Fibroblast of pulmonary artery (primary cell): ENCODE measurements at regions not wholly inside any gene's neighbourhood (a gene's known extent, or its start where the extent isn't known, plus 50 kb on each side); places are given as distances from the start of the nearest gene placed in this dataset.

Experiments
- DNase-seq: peaks from one replicate; pipeline ENCODE4 v3.0.0-alpha.2; 2010; ENCODE audit warnings: low read depth
- H3K4me3 ChIP-seq: replicated peaks from 2 replicates; pipeline ENCODE4 v1.5.1; 2011; ENCODE audit warnings: low read depth, mild to moderate bottlenecking, control low read depth, low read length, moderate library complexity
- CTCF ChIP-seq: IDR thresholded peaks from 2 replicates; pipeline ENCODE4 v1.5.1; 2011; ENCODE audit warnings: mild to moderate bottlenecking, control low read depth, low read length, inconsistent platforms; ENCODE audit errors: missing control alignments

DNA sequence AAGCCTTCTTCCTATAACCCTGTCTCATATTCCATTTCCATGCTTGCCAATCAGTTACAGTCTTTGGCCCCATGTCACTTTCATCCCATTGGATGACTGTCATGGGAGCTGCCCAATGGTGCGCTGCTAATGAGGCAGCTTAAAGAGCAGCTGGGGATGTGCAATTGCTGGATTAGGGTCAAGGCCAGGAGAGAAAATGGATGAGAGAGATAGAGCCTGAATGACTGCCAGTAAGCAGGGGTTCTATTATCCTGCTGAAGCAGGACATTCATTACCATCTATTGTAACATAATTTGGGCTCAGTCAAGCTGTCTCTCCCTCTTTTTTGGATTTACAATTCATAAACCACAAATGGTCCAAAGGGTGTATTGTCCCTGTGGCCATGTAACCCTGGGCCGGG is 909.0 kb downstream of the CENPC start:
- H3K4me3 ChIP-seq, result no peak overlapping the region
- no peak for TF ChIP-seq CTCF
- no peak for DNase-seq

GRCh38 chr4:66633477-66633876 is 911.8 kb downstream of the CENPC start:
- H3K4me3 ChIP-seq, result no peak overlapping the region
- peak; percentile 13 for DNase-seq
- TF ChIP-seq CTCF, result no peak

- TF ChIP-seq CTCF, result no peak
- no peak for DNase-seq
- no peak overlapping the region for H3K4me3 ChIP-seq
Observed at GRCh38 chr4:66629927-66630326, 915.4 kb downstream of the CENPC start.

GRCh38 chr4:66628146-66628545 is 917.2 kb downstream of the CENPC start:
- H3K4me3 ChIP-seq, result no peak overlapping the region
- no peak for TF ChIP-seq CTCF
- DNase-seq, result no peak

- no peak overlapping the region for H3K4me3 ChIP-seq
- TF ChIP-seq CTCF, result no peak
- DNase-seq, result no peak
Observed at GRCh38 chr4:66625480-66625879, 919.8 kb downstream of the CENPC start.

DNA sequence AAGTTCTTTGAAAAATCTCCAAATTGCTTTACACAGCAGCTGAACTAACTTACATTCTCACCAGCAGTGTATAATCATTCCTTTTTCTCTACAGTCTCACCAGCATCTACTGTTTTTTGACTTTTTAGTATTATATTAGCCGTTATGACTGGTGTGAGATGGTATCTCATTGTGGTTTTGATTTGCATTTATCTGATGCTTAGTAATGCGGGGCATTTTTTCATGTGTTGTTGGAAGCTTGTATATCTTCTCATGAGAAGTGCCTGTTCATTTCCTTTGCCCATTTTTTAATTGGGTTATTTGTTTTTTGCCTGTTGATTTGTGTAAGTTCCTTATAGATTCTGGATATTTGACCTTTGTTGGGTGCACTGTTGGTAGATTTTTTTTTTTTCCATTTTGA is 931.7 kb downstream of the CENPC start:
- TF ChIP-seq CTCF, result no peak
- H3K4me3 ChIP-seq, result no peak overlapping the region
- no peak for DNase-seq

DNA sequence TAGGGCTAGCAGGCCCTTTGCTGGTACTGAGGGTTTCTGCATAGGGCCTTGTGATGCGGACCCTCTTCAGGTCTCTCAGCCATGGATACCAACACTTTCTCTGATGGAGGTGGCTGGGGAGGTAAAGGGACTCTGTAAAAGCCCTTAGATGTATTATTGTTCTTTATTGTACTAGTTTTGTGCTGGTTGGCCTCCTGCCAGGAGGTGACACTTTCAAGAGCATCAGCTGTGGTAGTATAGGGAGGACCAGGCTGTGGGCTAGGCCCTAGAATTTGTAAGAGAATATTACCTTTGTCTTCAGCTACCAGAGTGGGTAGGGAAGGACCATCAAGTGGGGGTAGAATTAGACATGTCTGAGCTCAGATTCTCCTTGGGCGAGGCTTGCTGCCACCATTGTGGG is 936.3 kb downstream of the CENPC start:
- H3K4me3 ChIP-seq, result no peak overlapping the region
- DNase-seq, result no peak
- no peak for TF ChIP-seq CTCF
